HUES64 (cell line): ENCODE measurements at regions not wholly inside any gene's neighbourhood (a gene's known extent, or its start where the extent isn't known, plus 50 kb on each side); places are given as distances from the start of the nearest gene placed in this dataset.

ENCODE experiments used
- H3K27ac ChIP-seq: 2 replicates; pipeline ENCODE4 v1.7.0; 2013; ENCODE audit warnings: low read depth, low read length, inconsistent platforms
- H3K27me3 ChIP-seq: 2 replicates; pipeline ENCODE4 v1.6.1; 2013; ENCODE audit warnings: mild to moderate bottlenecking, low read length; ENCODE audit not compliant: insufficient read depth
- H3K36me3 ChIP-seq: 2 replicates; pipeline ENCODE4 v1.6.1; 2013; ENCODE audit warnings: mild to moderate bottlenecking, low read length; ENCODE audit not compliant: insufficient read depth
- H3K4me1 ChIP-seq: 2 replicates; pipeline ENCODE4 v1.6.1; 2013; ENCODE audit warnings: mild to moderate bottlenecking, low read length, moderate library complexity; ENCODE audit not compliant: insufficient read depth
- H3K4me3 ChIP-seq: 2 replicates; pipeline ENCODE4 v1.5.1; 2013; ENCODE audit warnings: mild to moderate bottlenecking, low read length, moderate library complexity
- H3K9ac ChIP-seq: 2 replicates; pipeline ENCODE4 v1.6.1; 2013; ENCODE audit warnings: mild to moderate bottlenecking, low read depth, low read length
- H3K9me3 ChIP-seq: 2 replicates; pipeline ENCODE4 v1.6.1; 2013; ENCODE audit warnings: low read depth, low read length; ENCODE audit not compliant: insufficient read depth
- WGBS: fragments of 150-250, 120-280 bp; methylation state at CpG from one replicate; pipeline ENCODE4 v1.1.7; 2013; ENCODE audit warnings: missing lambda C conversion rate; 5-methylcytosine and 5-hydroxymethylcytosine counted together

- no peak overlapping the region for H3K9ac ChIP-seq
Measured at GRCh38 chr15:23514484-23514883, 51.0 kb upstream of the MKRN3 start.

GRCh38 chr15:23506762-23507161, 58.7 kb upstream of the MKRN3 start:
- Histone ChIP-seq H3K36me3 (no peaks in the 10 kb centered on the region), H3K9ac (no peak overlapping the region), H3K27ac (no peak overlapping the region), H3K4me1 (peaks cover 13% of the 10 kb centered on the region; the same call in 1 of the 2 replicates), H3K27me3 (no peaks in the 10 kb centered on the region), H3K9me3 (peaks cover 78% of the 10 kb centered on the region), H3K4me3 (no peak overlapping the region)

More at GRCh38 chr15:23514484-23514883, 51.0 kb upstream of the MKRN3 start:
- no peaks in the 10 kb centered on the region for H3K4me1 ChIP-seq
- H3K27ac ChIP-seq, result no peak overlapping the region
- H3K27me3 ChIP-seq, result no peaks in the 10 kb centered on the region
- no CpG with 5 or more reads among the region's 1 CpG for WGBS
- H3K36me3 ChIP-seq, result no peaks in the 10 kb centered on the region
- no peak overlapping the region for H3K4me3 ChIP-seq
- H3K9me3 ChIP-seq, result peaks cover 53% of the 10 kb centered on the region

- H3K4me3 ChIP-seq, result 0 out of 2 replicates have a peak overlapping the region, but pooled peaks have one; percentile 7
- WGBS, result 38% methylated on average over 3 of the region's 3 CpGs
- H3K4me1 ChIP-seq, result peaks cover 13% of the 10 kb centered on the region; the same call in 1 of the 2 replicates
- H3K9ac ChIP-seq, result no peak overlapping the region
- peaks cover 58% of the 10 kb centered on the region for H3K9me3 ChIP-seq
- H3K36me3 ChIP-seq, result no peaks in the 10 kb centered on the region
- no peaks in the 10 kb centered on the region for H3K27me3 ChIP-seq
- peak overlapping the region; percentile 68; the same call in 1 of the 2 replicates for H3K27ac ChIP-seq
Measured at GRCh38 chr15:23503980-23504379, 56.9 kb upstream of the GOLGA6L2 start.

- H3K27me3 ChIP-seq, result no peaks in the 10 kb centered on the region
- H3K9me3 ChIP-seq, result peaks cover 57% of the 10 kb centered on the region
- no peak overlapping the region for H3K4me3 ChIP-seq
- H3K4me1 ChIP-seq, result peaks cover 13% of the 10 kb centered on the region; the same call in 1 of the 2 replicates
- no peak overlapping the region for H3K27ac ChIP-seq
- 67% methylated on average over 3 of the region's 4 CpGs for WGBS
- H3K36me3 ChIP-seq, result no peaks in the 10 kb centered on the region
- H3K9ac ChIP-seq, result no peak overlapping the region
Measured at GRCh38 chr15:23503576-23503975, 56.5 kb upstream of the GOLGA6L2 start.

- no peaks in the 10 kb centered on the region for H3K36me3 ChIP-seq
- H3K9me3 ChIP-seq, result peaks cover 49% of the 10 kb centered on the region
- H3K27ac ChIP-seq, result no peak overlapping the region
- H3K4me1 ChIP-seq, result no peaks in the 10 kb centered on the region
- H3K27me3 ChIP-seq, result no peaks in the 10 kb centered on the region
- H3K9ac ChIP-seq, result no peak overlapping the region
- H3K4me3 ChIP-seq, result no peak overlapping the region
- no CpG with 5 or more reads among the region's 2 CpGs for WGBS
Measured at GRCh38 chr15:23497710-23498111, 50.7 kb upstream of the GOLGA6L2 start.
